AG08395 (cell line): ENCODE measurements at regions not wholly inside any gene's neighbourhood (a gene's known extent, or its start where the extent isn't known, plus 50 kb on each side); places are given as distances from the start of the nearest gene placed in this dataset.

Source experiments
- DNase-seq: peaks from one replicate; pipeline ENCODE4 v3.0.0; 2012; ENCODE audit warnings: mixed read lengths, low spot score

DNA sequence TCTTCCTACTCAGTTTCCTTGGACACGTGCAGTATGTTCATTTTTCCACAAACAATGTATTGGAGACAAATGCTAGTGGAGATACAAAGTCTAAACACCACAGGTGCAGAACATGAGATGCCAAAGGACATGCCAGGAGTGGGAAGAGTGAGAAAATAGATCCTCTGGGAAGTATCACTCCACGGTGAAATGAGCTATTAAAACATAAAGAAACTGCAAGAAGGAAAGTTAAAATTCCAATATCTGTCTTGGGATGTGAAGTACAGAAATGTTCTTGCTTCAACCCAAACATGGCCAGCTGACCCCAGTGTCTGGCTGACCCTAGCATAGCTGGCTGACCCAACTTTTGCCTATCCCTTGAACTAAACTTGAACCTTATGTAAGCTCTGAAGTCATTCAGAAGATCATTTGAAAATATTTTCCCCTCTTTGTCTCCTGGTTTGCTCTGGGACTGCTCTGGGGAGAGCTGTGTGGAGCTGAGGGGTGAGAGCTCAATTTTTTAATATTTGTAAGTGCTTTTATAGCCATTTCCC is 59.5 kb downstream of the FZD1 start:
- DNase-seq, result no peak

DNA sequence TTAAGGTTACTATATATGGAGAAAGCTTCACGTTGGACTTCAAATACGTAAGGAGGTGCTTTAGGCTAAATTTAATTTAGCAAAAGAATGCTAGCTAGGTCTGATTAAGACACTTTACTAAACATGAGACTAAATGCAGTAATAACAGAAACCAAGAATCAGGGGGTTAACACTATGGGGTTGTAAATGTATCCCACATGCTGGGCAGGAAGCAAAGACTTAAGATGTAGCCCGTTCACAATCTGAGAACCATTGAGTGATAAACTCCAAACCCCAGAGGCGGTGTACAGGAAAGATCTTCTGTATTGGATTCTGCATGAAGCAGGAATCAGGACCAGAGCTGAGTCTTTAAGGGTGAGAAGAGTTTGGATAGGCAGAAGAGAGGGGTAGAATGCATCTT is 60.4 kb downstream of the FZD1 start:
- DNase-seq, result no peak

DNA sequence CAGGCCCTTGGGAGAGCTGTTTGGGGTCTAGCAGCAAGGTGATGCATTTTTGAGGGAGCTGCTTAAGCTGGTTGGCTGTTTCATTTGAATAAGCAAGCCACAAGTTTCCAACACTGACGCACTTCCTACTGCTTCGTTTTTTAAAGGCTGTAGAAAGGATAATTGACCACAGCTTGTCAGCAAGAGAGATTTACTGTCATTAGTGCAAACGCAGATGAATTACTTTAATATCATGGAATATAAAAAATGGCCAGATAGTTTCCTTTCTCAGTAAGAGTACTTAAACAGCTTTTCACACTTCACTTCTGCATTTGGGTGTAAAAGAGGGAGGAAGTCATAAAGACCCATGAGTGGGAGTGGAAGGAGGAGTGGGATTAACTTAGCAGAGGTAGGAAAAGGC is 61.5 kb downstream of the FZD1 start:
- DNase-seq, result peak; percentile 24

DNA sequence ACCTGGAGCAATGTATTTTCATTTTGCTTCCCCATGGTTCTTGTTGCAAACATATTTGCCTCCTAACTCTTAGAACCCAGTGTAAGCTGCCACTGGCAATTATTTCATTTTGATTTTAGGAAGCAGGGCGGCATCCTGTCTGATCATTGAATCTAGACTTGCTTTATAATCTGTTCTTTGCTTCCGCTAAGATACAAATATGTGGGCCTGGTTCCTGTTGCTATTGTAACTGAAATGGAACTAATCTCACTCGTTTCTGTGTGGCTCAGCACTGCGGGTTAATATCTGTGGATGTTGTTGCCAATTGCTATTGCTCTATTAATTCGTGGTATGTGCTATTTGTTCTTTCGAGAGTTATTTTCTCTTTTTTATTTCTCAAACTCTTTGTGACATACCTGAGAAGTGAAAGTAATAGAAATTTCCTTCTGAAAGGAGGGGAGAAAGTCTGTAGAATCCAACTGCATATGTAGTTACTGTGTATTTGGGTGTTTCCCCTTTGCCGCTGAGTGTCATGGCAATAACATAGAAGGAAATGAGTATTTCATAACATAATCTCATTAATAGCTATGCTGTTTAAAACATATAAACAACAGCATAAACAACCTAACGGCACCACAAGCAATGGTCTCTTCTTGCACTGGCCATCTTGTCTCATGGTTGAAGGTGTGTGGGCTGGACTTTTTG is 62.4 kb downstream of the FZD1 start:
- no peak for DNase-seq

DNA sequence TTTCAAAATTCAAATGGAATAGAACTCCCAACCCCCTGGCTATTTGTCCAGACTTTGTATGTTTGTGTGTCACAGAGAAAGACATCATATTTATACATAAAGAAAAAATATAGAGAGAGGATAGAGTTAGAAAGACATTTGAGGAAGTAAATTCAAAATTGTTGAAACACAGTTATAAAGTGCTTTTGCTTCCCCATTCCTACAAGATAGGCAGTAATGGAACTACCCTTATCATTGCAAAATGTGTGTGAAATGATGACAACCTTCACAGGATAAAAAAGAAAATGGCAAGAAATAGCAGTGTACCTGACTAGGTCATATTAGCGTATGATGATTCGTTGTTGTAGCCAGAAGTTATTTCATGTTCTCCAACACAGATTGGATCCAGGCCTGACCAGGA is 63.1 kb downstream of the FZD1 start:
- DNase-seq, result no peak

DNA sequence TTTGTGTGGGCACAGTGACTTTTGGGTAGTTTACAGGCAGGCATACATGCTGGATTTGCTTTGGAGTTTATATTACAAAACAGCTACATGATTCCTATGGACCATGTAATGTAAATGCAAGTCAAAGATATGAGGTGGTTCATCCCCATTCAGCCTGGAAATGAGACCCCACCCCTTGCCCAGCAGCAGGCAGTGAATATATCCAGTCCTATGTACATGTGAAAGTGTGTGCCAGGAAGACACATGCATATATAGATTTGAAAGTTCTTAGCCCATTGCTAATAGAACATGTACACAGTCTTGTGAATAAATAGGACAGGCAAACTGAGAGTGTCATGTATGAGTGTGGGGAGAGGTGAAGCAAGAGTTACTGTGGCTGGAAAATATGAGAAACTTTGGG is 65.3 kb downstream of the FZD1 start:
- no peak for DNase-seq

DNA sequence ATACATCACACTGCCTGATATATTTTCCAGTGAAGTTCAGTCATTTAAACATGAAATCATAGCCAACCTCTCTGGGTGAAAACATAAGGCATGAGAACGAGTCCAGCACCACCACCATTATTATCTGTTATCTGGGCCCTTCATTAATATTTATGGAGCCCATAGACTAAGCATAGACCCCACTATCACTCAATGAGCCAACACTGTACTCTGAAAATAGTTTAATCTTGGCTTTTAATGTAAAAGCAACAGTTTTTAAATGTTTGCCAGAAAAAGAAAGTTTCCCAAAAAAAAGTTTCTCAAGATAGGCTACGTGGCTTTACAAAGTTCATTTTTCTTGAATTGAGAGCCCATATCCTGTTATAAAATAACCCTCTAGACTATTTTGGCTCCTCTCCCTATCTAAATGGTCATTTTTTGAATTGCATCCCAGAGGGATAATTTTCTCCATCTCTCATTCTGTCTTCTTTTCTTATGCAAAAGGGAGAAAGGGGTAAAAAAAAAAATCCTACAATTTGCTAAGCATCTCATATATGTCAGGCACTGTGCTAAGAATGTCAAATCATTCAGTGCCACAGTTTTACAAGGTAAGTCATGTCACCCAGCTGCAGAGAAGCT is 66.1 kb downstream of the FZD1 start:
- no peak for DNase-seq

DNA sequence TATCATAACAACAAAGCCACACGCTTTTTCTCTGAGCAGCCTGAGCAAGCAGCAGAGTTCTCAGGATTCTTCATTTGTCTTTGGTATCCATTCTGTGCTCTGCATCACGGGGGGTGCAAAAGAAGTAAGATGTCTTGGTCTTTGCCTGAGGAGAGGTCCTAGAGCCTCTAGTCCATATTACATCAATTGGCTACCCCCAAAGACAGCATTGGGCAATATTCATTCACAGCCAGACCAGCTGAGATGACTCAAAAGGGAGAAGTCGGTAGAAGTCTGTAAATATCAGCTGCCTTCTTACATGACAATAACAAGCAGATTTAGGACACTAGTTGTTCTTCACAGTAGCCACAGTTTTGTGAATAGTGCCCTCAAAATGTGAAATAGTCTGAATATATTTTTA is 66.6 kb downstream of the FZD1 start:
- no peak for DNase-seq

DNA sequence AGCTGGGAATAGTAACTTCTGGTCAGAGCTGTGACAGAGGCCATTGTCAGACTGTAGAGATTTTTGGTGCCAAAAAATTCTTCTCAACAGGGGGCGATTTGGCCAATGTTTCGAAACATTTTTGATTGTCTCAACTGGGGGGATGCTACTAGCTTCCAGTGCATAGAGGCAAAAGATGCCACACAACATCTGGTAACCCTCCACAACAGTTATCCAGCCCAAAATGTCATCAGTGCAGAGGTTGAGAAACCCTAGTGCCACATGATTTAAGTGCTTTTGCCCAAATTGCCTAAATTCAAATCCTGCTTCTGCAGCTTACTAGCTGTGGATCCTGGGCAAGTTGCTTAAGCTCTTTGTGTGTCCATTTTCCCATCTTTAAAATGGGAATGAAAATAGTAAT is 71.9 kb downstream of the FZD1 start:
- no peak for DNase-seq

DNA sequence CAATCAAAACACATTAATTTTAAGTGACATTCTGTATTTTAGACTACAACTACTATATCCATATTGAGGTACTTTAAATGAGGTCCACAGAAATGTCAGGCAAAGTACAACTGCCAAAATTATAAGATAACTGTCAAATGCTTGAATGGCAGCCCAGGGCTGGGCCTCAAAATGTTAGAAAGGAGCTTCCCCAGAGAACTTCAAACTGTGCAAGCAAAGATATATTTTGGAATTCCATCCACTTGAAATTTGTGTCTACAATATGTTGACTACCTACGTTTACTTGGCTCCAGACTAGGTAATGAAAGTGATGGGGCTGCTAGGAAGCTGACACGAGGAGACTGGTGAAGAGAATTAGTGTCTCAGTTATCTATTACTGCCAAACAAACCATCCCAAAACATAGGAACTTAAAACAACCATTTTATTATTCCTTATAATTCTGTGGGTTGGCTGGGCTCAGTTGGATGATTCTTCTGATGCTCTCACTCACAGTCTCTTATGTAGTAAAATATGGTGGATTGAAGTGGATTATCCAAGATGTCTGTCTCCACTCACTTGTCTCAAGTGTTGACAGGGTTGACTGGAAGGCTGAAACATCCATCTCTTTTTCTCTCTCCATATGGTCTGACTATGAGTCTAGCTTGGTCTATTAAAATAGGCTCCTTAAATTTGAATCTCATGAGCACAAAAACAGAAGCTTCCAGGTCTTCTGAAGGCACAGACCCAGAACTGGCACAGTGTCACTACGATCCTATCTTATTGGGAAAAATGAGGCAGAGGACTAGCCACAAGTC is 74.2 kb downstream of the FZD1 start:
- no peak for DNase-seq

DNA sequence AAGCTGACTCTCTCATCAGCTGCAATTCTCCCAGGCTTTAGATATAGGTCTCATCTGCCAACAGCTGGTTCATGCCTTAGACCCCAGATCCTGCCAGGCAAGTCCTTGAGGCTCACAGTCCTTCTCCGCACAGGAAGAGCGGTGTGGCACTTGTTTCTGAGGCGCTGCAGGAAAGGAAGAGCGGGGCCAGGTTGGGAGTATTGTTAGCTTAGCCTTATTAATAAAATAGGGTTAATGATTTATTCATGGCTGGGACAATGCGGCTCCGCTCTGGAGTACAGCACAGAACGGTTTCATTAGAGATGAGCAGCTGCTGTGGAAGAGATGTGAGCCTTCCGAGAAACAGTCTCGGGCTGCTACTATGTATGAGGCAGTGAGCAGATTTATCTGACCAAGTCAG is 78.1 kb downstream of the FZD1 start:
- DNase-seq, result no peak

DNA sequence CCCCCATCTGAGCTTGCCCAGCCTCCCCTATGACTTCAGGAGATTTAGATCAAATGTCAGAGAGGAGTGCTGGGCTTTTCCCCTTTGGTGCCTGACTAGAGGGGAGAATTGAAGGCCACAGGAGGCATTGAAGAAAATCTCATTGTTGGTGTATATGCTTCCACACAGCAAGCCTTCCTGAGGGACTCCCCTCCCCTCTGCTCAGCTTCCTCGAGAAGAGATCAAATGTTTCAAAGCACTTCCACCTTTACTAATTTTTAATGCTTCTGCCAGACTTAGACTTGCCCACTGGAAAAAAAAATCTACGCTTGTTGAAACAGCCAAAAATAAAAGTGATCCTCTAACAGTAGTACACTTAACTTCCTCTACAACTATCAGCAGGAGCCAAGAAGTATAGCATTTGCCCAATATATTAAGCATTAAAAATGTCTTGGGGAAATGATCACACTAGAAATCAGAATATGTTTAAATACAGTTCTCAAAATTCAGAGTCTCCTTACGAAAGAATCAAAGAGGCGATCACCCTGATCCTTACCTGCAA is 79.3 kb downstream of the FZD1 start:
- no peak for DNase-seq

DNA sequence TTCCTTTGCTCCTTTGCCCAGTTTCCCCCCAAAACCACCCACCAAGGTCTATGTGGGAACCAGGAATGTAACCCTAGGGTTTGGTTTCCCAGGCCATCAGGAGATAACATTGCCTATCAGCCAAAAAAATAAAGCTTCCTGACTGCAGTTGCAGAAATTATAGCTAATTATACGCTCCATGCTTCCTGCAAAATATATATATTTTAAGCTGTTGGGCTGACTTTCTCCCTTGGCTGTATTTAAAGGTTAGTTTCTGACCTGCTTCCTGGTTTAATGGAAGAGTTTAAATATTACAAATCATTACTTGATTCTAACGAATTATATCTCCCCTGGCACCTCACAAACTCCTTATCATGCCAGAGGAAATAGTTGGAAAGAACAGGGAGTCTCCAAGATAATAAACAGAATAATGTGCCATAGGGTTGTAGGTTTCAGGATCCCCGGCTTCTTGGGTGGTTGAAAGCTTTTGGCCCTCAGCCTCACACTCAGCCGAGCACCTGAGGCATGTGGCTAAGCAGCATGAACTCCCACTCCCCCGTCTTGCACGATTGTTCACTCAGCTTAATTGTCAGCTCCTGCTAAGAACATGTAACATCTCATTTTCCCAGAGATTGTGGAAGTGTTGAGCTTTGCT is 79.9 kb downstream of the FZD1 start:
- DNase-seq, result no peak

DNA sequence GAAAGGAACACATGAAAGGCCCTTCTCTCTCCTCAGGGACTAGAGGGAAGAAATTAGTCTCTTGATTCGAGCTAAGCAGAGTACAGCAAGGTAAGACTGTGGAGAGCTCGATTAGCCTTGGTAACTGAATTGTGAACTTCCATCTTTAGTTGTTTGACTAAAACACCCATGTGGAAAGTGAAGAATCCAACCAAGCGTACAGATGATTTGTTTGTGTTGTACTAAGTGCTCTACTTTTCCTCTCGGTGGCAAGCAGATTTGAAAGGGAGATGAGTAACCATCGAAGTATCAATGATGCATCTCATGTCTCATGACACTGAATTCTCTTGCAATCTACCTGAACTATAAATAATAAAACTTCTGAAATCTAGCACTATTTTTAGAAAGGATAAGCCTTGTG is 80.7 kb downstream of the FZD1 start:
- no peak for DNase-seq

DNA sequence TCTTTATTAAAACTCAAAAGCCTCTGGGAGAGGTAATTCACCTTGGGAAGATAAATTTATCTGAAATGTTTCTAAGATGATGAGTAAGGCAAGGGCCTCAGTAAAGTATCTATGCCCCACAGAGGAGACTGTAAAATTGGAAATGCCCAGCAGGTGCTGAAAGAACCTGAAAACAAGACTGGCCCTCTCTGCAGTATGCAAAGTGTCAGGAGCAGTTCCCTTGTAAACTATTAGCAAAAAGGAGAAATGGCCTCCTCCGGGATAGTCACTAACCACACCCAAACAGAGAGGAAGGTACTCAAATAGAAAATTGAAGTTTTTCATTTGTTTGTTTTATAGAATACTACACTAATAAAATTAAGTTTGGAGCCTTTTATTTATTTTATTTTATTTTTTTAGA is 81.2 kb downstream of the FZD1 start:
- no peak for DNase-seq

DNA sequence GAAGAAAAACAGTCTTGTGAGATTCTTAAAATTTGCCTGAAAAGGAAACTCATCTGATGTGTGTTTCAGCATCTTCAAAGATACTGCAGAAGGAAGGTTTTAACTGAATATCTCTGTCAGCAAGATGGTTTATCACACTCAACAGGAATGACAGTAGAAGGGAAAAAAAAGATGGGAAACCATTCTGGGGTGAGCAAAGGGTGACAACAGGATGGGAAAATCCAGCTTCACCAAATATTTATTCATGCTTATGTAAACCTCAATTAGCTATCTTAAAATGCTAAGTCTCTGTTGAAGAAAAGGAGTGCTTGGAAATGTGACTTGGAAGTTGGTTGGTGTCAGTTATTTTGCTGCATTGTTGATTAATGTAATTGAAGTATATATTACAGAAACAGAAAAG is 82.2 kb downstream of the FZD1 start:
- DNase-seq, result no peak

DNA sequence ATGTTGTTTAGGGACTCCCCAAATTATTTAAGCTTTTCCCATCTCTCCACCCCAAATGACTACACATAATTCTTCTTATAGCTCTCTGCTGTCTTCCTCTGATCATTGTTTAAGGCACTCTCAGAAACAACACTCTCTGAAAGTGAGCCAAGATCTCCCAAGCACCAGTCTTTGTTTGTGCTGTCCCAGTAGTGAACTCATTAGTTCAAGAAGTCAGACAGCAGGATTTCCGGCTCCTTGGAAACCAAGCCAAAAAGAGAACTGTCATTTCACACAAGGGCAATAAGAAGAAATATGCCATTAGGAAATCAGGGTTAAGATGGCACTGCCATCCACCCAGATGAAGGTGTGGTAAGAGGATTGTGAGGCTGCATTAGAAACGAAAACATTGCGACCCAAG is 83.1 kb downstream of the FZD1 start:
- DNase-seq, result no peak

DNA sequence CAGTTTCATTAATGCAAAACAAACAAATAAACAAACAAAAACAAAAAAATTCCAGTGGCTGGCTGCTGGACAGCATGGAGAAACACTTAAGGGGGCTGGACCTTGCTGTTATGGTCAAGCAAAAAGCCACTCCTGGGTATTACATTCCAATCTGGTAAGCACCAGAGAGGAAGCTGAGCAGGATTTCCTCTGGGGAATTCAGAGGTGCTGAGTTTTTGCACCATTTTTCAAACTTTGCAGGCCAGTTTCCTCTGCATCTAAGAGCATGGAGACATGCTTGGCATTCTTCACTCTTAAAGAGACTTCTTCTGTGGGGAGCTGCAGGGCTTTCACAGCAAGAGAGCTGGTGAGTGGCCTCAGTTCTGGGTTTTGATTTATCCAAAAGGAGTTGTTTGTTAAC is 84.5 kb downstream of the FZD1 start:
- DNase-seq, result peak; percentile 67

DNA sequence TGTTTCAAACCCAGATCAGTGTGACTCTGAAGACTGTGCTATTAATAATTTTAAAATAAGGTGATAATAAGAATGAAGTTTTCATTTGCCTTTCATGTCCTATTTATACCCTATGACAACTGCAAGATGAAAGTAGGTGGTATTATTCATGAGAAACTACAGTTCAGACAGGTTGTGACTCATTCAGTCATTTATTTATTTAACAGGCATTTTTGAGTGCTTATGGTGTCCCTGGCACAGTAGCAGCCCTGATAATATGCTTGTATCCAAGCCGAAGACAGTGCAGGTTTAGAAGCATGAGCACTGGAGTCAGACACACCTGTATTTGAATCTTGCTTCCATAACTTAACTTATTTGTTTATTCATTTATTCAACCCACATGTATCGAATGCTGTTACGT is 87.1 kb downstream of the FZD1 start:
- peak; percentile 24 for DNase-seq

DNA sequence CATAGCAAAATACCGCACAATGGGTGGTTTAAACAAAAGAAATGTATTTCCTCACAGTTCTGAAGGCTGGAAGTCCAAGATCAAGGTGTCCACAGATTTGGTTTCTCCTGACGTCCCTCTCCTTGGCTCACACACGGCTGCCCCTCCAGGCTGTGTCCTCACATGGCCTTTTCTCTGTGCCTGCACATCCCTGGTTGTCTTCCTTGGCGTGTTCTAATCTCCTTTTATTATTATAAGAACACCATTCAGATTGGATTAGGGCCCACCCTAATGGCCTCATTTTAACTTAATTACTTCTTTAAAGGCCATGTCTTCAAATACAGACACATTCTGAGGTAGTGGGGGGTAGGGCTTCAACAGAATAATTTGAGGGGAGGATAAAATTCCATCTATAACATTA is 87.9 kb downstream of the FZD1 start:
- no peak for DNase-seq

DNA sequence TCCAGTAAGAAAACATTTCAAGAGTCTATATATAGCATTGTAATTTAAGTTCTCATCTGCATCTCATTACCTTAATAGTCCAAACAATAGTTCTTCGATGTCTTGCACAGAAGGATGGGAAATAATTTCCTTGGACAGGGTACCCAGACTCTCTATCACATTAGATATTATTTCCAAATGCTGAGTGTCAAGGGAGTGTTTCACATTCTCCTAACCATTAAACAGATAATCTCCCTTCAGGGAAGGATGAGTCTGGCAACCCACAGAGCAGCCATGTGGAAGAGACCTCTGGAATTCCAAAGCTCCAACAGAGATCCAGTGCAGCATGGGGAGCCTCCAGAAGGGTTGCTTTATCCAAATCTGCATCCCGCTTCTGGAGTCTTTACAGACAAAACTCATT is 89.6 kb downstream of the FZD1 start:
- no peak for DNase-seq

DNA sequence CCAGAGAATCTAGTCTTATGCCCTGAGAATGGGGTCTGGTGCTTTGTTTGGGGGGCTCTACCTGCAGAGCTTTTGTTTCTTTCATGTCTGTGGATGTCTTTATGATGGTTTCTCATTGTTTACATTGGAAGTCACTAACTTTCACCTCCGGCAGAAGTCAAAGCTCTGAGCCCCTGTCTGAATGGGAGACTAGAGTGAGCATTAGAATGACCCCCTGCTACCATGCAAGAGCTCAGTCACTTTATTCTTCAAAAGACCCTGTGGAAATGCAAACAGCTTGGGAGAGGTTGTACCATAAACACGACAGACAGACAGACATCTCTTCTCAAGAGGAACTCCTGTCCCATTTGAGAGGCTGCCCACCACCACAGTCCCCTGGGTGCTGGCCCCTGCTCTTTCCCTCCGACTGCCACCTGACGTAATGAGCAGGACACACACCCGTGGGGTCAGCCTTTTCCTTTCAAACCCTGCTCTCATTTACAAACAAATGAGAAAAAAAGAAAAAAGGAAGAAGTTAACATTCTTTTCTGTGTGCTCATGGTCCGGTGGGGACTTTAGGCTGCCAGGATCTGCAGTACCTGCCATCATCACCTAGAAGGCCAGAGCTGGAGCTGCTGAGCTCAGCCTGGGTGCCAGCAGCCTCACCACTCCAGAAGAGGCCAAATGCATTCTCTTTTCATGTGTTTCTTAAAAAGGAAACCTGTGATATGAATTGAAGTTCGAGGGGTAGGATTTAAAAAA is 91.6 kb downstream of the FZD1 start:
- no peak for DNase-seq
